ENCODE measurements at regions not wholly inside any gene's neighbourhood (a gene's known extent, or its start where the extent isn't known, plus 50 kb on each side); places are given as distances from the start of the nearest gene placed in this dataset.

DNA sequence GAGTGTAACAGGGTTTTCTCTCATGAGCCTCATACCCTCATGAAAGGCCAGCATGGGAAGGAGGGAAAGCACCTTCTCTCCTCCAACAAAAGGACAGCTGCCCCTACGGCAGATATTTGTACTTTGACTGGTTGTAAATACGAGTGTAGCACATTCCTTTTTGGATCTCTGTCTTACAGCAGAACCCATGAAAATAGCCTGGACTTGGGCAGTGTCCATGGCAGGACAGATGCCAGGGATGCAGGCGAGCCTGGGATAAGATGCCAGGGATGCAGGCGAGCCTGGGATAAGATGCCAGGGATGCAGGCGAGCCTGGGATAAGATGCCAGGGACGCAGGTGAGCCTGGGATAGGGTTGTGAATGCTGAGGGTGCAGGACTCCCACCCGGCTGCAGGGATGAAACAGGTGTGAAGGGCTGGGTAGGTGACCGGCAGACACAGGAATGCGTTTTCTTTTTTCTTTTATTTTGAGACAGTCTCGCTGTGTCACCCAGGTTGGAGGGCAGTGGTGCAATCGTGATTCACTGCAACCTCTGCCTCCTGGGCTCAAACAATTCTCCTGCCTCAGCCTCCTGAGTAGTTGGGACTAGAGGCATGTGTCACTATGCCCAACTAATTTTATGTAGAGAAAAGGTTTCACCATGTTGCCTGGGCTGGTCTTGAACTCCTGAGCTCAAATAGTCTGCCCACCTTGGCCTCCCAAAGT, 120.0 kb downstream of the BEGAIN start:
- DNase-seq (ENCODE audit: low read depth, low spot score): no peak

DNA sequence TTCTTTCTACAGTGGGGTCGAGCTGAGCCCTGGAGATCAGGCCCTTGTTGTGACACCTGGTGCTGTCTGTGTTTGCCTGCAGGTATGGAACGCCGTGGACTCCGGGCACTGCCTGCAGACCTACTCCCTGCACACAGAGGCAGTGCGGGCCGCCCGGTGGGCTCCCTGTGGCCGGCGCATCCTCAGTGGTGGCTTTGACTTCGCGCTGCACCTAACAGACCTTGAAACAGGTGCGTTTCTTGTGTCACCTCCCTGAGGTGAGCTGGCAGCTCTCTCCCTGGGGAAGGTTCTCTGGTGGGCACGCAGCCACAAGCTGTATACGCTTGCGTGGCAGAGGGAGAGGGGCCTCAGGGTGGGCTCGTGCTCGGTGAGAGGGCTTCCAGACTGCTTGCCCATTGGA, 119.3 kb downstream of the BEGAIN start:
- no peak for DNase-seq (ENCODE audit: low read depth, low spot score)

DNA sequence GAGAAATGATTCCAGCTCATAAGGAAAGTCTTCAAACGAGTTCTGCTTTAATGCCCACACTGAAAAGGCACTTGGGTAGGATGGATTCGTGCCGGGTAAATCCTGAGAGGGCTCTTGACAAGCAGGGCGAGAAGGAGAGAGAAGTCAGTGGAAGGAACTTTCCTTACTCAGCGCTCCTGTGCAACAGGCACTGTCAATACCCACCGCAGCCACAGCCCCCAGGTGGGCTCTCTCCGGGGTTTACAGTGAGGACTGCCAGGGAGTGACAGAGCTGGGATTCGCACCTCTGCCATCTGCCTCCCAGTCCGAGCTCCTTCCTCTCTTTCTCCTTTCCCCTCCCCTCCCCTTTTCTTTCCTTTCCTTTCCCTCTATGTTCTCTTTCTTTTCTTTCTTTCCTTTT, 118.7 kb downstream of the BEGAIN start:
- no peak for DNase-seq (ENCODE audit: low read depth, low spot score)

DNA sequence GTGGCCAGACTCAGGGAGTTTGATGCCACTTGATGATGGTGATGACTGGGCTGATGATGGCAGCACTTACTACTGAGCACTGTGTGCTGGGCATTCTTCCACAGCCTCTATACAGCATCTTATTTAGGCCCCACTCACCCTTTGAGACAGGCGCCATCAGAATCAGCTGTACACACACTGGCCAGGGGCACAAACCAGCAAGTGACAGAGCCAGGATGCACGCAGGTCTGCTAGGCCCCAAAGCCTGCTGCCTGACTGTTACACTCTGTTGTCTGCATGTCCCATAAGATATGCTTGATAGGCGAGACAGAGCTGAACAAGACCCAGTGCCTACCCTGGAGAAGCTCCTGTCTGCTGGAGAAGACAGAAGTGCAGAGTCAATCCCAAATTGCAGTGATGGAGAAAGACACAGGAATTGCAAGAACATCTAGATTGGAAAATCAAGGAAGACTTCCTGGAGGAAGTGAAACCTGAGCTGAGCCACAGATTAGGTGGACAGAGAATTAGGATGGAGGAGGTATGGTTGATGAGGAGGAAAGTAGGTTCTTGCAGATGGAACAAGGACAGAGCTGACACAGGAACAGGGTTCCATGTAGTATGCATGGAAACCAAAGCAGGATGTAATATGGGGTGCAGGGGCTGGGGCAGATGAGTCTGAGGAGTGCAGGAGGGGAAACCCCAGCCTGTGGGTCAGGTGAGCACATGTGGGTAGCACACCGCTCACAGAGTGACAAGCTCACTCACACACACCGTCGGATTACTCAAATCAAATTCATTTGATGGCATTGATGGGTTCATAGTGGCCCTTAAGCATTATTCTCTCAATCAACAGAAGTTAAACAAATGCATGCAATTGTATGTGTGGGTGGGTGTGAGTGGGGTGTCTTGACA, 117.3 kb downstream of the BEGAIN start:
- DNase-seq (ENCODE audit: low read depth, low spot score): no peak

DNA sequence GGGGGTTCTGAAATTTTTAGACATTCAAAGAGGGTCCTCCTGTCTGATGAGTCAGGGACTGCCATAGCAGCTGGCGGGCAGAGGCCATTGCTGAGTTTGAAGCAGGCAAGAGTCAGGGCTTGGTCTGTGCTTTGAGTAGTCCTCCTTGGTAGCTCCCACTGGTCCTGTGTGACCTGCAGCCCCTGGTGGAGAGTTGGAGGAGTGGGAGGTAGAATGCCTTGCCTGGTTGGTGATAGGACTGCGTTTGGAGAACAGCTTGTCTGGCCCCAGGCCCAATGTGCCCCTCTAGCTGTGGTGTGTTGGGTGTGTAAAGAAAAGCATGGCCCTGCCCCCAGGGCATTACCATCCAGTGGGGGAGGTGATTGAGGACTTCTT, 116.7 kb downstream of the BEGAIN start:
- no peak for DNase-seq (ENCODE audit: low read depth, low spot score)

DNA sequence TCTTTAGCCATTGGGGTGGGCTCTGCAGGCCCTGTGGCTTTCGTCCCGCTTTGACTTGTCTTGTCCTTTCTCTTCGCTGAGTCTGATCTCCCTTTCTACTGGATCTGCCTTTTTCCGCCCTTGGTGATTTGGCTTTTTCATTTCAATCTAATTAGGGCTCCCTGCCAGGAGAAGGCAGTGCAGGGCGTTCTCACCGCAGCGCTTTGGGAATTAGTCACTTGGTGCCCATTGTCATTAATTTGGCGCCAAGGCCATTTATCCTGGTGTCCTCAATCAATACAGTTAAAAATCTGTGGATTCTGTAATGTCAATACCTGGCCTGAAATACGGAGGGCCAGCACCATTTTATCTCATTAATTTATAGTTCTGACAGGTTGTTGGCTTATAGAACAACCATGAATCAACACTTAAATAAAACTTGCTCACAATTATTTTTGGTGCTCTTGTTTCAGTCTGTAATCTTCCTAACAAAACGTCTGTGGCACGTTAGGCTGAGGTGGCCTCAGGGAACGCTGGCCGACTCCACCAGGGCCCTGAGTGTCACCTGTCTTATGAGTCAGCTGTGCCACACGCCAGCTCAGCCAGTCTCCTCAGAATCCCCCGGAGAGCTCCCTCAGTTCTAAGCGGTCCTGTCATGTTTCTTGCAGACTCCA, 115.7 kb downstream of the BEGAIN start:
- no peak for DNase-seq (ENCODE audit: low read depth, low spot score)

DNA sequence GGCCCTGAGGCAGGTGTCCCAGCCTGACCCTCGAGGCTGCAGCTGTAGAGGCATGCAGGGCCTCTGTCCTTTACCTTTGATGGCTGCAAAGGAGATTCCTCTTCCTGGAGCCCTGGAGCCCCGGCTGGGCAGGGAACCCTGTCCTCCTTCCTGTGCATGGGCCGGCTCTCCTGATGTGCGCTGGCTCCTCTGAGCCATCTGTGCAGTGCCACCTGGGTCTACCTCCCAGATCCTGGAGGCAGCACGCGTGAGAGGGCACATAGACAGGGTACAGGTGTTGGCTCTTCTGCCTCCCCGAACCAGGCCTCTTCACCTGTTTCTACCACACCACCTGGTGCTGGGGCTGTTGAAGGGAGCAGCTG, 115.1 kb downstream of the BEGAIN start:
- DNase-seq (ENCODE audit: low read depth, low spot score): no peak

DNA sequence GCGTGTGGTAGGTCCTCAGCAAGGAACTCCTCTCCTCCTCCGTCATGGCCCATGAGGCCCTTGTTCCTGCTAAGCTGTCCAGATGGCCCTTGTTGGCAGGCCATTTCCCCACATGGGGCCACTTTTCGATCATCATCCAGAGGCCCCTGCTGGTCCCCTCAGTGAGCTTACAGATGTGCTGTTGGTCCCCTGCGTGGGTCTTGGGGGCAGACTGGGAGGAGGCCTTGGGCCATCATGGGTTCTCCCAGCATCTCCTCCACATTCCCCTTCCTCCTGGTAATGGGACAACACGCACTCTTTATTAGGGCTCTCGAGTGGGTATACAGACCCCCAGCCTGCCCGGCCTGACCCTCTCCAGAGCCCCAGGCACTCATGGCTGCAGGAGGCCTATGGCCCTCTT, 114.7 kb downstream of the BEGAIN start:
- no peak for DNase-seq (ENCODE audit: low read depth, low spot score)

DNA sequence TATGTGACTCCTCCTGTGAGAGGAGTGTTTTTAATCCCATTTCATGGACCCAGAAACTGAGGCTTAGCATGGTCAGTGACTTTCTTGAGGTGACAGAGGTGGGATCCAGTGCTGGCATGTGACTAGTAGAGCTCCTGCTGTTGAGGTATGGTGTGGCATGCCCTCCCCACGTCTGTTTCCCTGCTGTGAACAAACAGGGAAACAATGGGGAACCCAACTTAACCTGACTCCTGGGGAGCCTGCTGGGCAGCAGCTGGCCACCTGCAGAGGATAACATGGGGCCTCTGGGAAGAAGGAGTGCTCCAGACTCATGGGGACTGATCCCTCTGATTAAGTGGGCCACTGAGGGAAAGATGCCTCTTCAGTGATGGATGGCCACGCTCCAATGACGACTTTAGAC, 114.0 kb downstream of the BEGAIN start:
- no peak for DNase-seq (ENCODE audit: low read depth, low spot score)

DNA sequence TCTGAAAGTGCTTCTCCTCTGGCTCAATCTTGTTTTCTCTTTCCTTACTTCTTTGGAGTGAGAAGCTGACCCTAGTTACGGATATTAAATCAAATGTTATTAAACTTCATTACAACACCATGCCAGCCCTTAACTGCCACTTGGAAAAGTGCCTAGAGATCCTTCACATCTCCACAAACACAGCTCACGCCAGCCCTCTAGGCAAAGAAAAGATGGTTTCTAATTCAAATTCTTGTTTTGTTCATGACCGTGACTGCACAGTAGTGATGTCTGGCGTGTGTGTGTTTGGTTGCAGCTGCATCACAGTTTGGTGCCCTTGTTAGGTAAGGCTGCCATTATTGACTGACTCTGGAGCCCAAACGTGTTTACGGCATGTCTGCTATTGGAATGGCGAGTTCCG, 113.0 kb downstream of the BEGAIN start:
- no peak for DNase-seq (ENCODE audit: low read depth, low spot score)

DNA sequence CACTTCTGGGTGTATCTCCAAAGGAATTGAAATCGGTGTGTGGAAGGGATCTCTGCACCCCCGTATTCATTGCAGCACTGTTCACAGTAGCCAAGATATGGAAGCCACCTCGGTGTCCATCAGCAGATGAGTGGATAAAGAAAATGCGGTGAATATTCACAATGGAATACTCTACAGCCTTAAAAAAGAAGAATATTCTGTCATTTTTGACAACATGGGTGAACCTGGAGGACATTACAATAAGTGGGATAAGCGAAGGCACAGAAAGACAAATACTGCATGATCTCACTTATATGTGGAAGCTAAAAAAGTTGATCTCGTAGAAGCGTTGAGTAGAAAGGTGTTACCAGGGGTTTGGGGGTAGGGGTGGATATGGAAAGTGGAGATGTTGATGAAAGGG, 111.9 kb downstream of the BEGAIN start:
- DNase-seq (ENCODE audit: low read depth, low spot score): no peak

DNA sequence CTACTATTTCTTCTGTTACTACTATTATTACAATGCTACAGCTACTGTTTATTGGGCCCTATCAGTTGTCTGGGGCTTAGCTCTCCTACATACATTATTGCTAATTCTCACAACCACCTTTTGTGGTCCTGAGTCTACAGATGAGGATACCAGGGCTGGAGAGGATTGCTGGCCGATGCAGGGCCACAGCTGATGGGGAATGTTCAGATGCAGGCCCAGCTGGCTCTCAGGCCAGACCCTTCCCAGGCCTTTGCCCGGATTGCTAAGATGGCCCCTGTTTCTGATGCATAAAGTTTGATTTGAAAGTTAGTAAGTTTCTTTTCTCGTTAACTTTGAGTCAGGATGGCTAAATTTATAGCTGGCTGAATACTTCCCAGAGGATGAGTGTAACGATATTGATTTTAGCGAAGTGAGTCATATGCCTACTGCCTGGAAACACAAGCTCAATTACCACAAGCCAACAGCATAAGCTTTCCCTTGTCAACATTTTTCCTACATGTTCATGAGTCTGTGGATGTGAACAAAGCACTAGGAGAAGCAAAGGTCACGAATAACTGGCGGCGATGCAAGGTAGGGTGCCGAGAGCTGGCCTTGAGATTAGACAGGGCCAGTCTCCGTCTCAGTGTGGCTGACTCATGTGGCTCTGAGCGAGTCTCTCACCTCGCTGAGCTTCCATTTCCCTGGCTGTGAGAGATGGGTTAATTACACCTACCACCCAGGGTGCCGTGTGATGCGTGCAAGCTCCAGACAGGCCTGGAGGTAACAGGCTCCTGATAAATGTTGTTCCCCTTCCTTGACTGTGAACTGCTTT, 111.0 kb downstream of the BEGAIN start:
- peak; percentile 97 for DNase-seq (ENCODE audit: low read depth, low spot score)

DNA sequence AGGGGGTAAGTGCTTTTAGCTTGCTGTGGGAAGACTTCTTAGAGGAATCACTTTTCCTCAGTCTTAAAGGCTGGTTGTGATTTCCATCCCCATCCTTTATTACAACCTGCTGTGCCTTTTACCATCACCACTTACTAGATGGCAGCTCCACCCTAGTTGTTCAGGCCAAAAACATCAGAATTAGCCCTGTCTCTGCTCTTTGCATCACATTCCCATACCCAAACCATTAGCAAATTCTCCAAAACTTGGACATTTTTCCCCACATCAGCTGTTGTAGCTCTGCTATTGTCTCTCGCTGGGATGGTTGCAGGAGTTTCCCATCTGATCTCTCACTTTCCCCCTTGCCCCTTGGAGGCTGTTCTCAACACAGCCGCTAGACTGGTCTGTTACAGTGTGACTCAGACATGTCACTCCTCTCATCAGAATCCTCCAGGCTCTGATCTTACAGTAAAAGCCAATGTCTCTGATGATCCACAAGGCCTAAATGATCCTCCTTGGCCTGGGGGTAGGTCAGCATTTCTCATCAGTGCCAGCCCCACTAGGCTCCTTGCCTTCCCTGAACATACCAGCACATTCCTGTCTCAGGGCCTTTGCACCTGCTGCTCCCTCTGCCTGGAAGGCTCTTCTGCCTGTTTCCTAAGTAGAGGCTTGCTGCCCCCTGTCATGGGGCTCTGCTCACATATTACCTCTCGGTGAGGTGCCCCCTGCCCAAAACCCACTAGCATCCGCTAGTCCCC, 102.5 kb downstream of the BEGAIN start:
- no peak for DNase-seq (ENCODE audit: low read depth, low spot score)

DNA sequence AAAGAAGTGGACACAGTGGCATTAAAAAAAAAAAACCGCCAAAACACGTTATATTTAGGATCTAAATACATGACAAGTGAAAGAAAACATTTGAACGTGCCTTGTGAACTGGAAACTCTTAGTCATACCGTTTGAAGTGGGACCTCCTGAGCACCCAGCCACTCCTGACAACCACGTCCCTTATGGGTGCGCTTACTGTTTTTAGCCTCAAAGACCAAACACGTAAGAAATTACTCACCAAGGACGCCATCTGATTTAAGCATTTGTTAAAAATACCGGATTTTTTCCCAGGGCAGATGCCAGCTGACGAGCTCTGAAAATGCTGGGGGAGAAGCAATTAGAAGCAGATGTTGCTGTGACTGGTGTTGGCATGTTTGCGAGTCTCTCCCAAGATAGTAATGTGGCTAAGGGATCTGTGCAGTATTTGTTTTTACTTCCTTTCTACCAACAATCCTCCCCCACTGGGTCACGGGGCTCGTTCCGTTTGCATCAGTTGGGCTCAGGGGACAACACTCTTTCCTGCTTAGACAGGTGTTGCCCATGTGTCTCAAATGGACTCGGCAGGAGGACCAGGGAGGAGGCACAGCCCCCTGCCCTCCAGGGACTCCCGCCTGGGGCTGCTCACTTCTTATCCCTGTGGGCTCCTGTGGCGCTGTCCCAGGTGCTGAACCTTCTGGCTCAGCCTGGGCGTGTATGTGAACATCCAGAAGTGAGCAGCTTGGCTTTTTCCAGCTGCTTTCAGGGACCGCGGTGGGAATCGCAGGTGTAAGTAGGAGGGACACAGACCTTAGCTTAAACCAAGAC, 101.0 kb downstream of the BEGAIN start:
- DNase-seq (ENCODE audit: low read depth, low spot score): peak; percentile 96

Measured in brain pericyte (primary cell).